GM12878 (cell line): ENCODE measurements at regions not wholly inside any gene's neighbourhood (a gene's known extent, or its start where the extent isn't known, plus 50 kb on each side); places are given as distances from the start of the nearest gene placed in this dataset.

ENCODE experiments used
- ATF3 ChIP-seq: IDR thresholded peaks from 2 replicates; pipeline ENCODE4 v1.6.1; 2011; ENCODE audit warnings: low read depth, mild to moderate bottlenecking, low read length, moderate library complexity, borderline replicate concordance; ENCODE audit errors: extremely low read depth
- ELK1 ChIP-seq: IDR thresholded peaks from 2 replicates; pipeline ENCODE4 v1.6.1; 2012; ENCODE audit warnings: low read depth, low read length, improper control_type of control experiment
- EP300 ChIP-seq, 2 experiments: fragments of 150-350 bp in 1 of 2; IDR thresholded peaks; 2 replicates each; pipeline ENCODE4 v1.6.1; 2011 to 2012; ENCODE audit warnings: low read depth in 2 of 2, low read length in 2 of 2, borderline replicate concordance in 1 of 2, improper control_type of control experiment in 1 of 2, inconsistent platforms in 1 of 2; ENCODE audit not compliant: control insufficient read depth in 1 of 2
- EZH2 ChIP-seq: IDR thresholded peaks from 2 replicates; pipeline ENCODE4 v1.6.1; 2012; ENCODE audit warnings: low read depth, mild to moderate bottlenecking, control low read depth, inconsistent platforms, low read length, borderline replicate concordance; ENCODE audit not compliant: control insufficient read depth
- GABPA ChIP-seq: IDR thresholded peaks from 2 replicates; pipeline ENCODE4 v1.6.1; 2014; ENCODE audit warnings: antibody characterized with exemption, low read depth, mild to moderate bottlenecking, inconsistent platforms
- JUNB ChIP-seq: IDR thresholded peaks from 2 replicates; pipeline ENCODE4 v1.6.1; 2016; ENCODE audit warnings: antibody characterized with exemption, mild to moderate bottlenecking
- LARP7 ChIP-seq: fragments of 450-650 bp; IDR thresholded peaks from 2 replicates; pipeline ENCODE4 v1.6.1; 2017; ENCODE audit warnings: mild to moderate bottlenecking
- SP1 ChIP-seq: IDR thresholded peaks from one replicate; pipeline ENCODE4 v1.6.1; 2011; ENCODE audit warnings: low read depth, low read length
- TCF12 ChIP-seq: IDR thresholded peaks from 2 replicates; pipeline ENCODE4 v1.6.1; 2011; ENCODE audit warnings: low read depth, mild to moderate bottlenecking, low read length
- WRNIP1 ChIP-seq: IDR thresholded peaks from 2 replicates; pipeline ENCODE4 v1.6.1; 2011; ENCODE audit warnings: low read depth, low read length, improper control_type of control experiment, borderline replicate concordance

DNA sequence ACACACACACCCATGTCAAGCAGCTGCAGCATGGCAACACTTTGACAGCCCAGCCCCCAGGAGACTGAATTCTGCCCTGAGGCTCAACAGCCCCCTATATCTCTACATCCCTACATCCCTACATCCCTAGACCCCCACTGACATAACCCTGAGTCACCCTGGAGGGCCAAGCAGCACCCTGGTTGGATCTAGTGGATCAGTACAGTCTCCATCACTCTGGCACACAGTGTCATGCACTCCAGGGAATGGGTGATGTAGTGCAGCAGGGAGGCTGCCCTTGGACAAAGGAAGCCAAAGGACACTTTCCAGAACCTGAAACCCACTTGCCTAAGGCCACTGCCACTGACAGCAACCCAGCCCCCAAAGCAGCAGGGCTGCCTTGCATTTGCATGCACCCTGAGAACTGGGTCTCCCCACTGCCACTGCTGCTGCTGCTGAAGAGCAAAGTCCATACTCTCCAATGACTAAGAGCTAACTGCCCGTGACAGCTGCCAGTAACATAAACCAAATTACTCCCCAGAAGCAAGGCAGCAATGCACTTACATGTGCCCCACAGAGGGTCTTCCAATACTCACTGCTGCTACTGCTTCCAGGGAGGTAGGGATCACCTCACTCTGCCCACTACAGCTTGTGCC is 681.6 kb upstream of the KLHL29 start:
- TF ChIP-seq LARP7 (no peak), WRNIP1 (no peak), TCF12 (no peak), EP300 (IDR thresholded peaks at IDR 0.05; ENCODE audit: borderline replicate concordance in 1 of 2, control insufficient read depth in 1 of 2, low read depth in 2 of 2, low read length in 2 of 2) (no peak), SP1 (no peak), ELK1 (no peak), GABPA (no peak), ATF3 (no peak), JUNB (no peak), EZH2 (no peak)
